GM21825 (cell line): ENCODE measurements at regions not wholly inside any gene's neighbourhood (a gene's known extent, or its start where the extent isn't known, plus 50 kb on each side); places are given as distances from the start of the nearest gene placed in this dataset.

Experiments
- ATAC-seq: cut with Tn5 transposase; IDR thresholded peaks from one replicate; pipeline ENCODE4 v1.9.1; 2021; ENCODE audit warnings: mild to moderate bottlenecking, moderate library complexity; ENCODE audit not compliant: unreplicated experiment

DNA sequence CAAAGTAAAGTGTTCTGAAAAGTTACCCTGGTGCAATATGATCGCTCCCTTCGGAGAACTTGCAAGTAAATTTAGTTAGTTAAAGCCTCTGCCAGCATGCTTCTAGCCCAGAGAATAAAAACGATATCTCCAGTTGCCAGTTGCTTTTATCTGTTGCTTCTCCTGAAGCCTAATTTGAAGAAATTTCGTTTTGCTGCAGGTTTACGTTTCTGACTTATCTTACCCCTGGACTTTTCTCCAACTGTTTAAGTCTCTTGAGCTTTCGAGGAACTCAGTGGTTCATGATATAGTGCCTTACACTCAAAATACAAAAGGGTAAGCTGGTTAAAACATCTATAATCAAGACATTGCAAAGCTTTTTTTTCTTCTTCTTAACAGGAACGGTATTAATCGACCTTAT lies 131.1 kb downstream of the FAM161A start:
- ATAC-seq = no peak

DNA sequence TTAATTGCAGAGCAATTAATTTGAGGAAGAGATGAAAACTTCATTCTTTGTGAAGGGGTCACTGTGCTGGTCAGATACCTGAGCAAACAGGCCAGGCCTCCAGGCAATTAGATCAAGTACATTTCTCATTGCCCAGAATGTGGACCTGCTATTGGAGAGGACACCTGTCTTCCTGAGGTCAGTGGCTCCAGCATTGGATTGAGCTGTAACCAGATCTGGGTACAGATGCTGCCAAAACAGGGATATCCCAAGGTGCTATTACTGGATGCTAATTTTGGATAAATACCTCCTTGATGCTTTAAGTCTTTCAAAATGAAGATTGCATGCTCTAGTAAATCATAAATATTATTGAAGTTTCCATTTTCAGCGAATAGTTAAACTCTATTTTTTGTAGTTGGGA lies 131.5 kb downstream of the FAM161A start:
- no peak for ATAC-seq

DNA sequence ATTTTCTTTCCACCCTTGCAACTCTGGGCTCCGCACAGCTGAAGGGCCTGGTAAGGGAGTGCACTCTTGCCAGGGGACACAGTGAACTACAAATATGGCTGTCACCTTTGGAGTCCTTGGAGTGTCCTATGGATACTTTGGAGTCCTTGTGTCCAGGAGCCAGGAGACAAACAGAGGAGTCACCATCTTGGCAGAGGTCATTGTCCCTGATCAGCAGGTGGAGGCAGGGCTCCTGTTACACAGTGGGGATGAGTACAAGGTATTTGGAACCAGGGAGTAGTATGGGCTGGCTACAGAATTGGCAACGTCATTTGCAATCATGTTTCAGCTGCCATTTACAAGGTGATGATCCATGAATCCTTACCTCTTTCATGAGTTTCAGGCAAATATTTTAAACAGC lies 132.5 kb downstream of the FAM161A start:
- ATAC-seq = no peak

DNA sequence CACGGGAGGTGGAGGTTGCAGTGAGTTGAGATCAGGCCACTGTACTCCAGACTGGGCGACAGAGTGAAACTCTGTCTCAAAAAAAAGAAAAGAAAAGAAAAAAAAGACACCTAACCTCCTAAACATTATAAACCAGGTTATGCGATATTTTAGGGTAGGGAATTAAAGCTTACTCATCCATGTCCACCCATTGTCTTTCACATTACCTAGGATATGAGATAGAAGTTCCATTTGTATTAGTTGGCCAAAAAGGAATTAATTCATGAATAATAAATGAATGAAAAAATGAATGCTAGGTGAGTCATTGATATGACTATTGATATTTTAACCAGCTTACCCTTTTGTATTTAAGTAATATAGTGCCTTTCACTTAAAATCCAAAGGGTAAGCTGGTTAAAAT lies 132.9 kb downstream of the FAM161A start:
- ATAC-seq = no peak

DNA sequence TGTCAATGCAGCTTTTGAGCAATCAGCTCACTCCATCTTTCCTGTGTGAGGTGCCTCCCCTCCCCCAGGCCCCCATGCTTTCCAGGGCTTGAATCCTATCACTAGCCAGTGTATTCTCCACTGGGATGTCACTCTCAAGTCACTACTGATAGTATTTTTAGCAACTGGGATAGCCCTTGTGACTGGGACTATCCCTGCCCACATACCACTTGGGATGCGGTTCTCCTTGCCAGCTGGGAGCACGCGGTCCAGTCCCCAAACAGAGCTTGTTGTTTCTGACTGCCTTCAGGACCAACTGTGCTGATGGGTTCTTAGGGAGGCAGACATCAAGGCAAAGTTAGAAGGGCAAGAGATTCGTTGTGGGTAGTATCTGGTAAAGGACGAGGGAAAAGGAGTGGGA lies 134.9 kb downstream of the FAM161A start:
- no peak for ATAC-seq

DNA sequence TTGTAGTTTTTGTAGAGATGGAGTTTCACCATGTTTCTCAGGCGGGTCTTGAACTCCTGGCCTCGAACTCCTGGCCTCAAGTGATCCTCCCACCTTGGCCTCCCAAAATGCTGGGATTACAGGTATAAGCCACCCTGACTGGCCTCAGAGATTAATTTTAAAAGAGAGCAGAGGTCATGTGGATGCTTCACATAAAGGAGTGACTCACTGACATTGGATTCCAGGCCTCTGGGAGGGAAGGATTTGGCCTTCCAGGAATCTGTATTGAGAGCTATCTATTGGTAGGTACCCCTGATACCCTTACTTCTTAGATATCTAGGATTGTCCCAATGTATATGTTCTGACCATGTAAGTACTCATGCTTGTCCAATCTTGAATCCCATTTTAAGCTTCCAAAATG lies 138.4 kb downstream of the FAM161A start:
- ATAC-seq = no peak

DNA sequence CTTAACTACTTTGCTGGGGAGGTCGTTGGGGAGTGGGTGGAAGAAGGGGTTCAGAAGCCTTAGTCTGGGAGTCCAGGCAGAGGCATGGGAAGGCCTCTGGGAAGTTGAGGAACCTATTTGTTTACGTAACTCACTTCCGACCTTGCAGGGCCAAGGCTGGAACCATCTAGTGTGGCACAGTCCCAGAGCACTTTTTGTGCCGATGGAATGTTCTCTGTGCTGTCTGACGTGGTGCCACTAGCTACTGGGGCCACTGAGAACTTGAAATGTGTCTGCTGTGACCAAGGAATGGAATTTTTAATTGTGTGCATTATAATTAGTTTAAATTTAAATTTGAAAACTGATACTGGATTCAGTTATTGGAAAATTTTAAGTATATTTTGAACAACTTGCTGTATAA lies 139.7 kb downstream of the FAM161A start:
- no peak for ATAC-seq

DNA sequence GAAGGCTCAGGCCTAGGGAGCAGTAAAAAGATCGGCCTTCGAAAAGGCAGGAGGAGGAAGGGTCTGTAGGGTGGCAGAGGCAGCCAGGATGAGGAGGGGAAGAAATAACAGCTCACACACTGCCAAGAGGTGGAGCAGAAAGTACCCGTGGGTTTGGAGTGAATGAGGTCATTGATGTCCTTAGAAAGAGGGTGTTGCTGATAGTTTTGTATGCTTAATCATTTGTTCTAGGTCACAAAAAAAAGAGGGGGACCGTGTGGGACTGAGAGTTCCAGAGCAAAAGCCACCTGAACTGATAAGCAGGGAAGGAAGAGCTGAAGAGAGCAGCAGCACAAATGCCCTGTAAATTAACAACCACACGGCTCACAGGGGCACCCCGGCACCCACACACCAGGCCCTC lies 140.4 kb downstream of the FAM161A start:
- no peak for ATAC-seq

DNA sequence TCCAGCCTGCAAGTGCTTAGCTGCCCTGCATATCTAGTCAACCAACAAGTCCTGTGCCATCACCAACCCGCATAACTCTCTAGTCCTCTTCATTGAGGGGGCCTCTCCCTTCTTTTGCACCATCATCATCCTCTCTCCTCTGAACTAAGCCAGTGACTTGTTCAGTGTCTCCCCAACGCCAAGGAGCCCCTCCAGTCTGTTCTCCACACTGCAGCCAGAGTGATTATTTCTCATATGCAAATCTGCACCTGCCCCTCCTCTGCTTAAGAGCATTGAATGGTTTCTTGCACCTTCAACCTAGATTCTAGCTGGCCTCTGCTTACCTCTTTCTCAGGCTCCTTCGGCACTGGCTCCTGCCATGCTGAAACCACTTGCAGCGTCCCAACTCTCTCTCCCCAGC lies 141.8 kb downstream of the FAM161A start:
- no peak for ATAC-seq

DNA sequence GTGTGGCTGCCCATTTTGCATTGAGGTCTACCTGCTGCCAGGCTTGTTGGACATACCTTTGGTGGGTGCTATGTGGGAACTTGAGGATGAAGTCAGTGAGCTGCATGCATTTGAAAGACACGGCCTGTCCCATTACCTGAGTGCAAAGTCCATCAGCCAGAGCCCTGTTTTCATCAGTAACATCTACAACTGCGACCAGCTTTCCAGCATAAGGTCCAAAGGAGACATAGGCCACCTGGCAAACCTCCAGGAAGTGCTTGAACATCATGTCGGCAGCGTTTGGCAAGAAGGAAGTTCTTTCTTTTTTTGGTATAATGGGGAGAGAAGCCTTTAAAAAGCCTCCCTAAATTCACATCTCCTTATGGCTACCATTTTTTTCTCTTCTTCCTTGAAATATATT lies 143.1 kb downstream of the FAM161A start:
- no peak for ATAC-seq

DNA sequence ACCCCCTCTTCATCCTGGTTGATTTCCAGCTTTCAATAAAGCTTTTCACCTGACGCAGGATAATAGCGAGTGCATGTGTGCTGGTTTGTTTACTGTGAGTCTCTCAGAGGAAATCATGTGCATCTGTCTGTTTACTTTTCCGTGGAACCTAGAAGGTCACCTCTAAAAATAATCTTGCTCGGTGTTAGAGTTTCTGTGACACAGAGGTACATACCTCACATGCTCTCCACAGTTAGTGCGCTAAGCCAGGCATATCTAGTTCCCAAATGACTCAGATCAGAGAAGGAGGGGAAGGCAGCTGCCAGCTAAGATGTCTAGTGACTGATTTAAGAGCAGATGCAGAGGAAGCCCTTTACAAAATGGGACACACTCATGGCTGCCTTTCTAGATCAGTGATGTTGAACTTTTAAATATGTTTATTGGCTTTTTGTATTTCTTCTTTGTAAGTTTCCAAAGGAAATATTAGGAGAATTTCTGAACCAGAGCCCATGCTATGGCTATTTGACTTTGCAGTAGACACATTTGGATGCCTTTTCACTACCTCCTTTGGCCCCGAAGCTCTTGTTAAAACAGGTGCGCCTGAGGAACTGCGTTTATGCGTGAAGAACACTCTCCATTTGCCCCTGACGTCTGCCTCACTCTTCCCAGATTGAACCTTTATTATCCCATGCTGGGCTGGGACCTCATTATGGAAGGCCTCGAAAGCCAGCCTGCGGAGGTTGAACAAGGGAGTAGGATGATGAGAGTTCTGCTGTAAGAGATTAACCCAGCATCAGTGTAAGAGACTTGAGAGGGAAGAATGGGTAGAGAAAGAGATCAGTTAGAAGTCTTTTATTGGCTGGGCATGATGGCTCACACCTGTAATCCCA lies 145.6 kb downstream of the FAM161A start:
- peak; percentile 99 for ATAC-seq

DNA sequence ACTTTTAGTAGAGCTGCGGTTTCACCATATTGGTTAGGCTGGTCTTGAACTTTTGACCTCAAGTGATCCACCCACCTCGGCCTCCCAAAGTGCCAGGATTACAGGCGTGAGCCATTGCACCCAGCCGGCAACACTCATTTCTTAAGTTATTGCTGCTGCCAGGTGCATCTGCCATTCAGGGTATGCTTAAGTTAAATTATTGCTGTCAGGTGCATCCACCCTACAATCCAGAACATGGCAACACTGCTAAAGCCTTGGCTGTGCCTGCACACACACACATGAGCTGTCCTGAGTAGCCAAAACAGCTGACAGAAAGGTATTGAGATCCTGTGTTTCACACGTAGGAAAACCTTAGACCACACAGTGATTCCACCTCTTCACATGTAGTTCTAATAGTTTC lies 148.2 kb downstream of the FAM161A start:
- no peak for ATAC-seq

DNA sequence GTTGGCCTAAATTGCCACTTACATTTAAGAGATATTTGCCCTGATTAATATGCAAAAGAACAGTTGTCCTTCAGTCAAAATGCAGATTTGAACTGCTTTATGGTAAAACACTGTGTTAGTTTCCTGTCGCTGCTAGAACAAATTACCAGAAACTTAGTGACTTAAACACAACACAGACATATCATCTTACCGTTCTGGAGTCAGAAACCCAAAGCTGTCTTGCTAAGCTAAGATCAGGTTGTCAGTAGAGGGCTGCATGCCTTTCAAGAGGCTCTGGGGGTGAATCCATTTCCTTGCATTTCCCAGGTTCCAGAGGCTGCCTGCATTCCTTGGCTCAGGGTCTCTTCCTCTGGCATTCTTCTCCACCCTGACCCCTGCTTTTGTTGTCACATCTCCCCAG lies 149.5 kb downstream of the FAM161A start:
- no peak for ATAC-seq

DNA sequence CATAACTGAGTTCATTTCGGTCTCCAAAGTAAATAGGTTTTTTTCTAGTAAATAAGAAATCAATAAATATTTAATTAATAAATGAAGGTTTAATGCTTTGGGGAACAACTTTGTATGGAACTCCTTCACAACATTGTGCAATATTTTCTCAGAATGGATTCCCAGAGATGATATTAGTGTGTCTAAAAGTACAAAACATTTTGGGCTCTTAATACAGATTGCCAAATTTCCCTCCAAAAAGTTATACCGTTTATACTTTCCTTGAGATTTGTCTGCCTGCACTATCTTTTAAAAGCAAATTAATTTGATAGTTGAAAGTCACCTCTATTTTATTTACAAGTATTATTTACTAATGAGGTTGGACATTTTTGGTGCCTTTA lies 151.8 kb downstream of the FAM161A start:
- no peak for ATAC-seq

DNA sequence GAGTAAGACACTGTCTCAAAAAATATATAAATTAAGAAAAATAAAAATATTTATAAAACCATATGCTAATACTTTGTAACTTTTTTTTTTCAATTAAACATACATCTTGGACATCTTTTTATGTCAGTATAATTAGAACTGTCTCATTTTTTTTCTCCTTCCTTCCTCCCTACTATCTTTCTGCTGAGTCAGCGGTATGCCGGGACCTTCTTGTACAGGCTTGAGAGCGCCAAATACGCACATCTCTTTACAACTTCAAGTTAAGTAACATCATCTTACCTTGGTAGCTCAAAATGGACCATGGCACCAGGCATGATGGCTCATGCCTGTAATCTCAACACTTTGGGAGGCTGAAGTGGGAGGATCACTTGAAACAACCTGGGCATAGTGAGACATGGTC lies 153.4 kb downstream of the FAM161A start:
- no peak for ATAC-seq

DNA sequence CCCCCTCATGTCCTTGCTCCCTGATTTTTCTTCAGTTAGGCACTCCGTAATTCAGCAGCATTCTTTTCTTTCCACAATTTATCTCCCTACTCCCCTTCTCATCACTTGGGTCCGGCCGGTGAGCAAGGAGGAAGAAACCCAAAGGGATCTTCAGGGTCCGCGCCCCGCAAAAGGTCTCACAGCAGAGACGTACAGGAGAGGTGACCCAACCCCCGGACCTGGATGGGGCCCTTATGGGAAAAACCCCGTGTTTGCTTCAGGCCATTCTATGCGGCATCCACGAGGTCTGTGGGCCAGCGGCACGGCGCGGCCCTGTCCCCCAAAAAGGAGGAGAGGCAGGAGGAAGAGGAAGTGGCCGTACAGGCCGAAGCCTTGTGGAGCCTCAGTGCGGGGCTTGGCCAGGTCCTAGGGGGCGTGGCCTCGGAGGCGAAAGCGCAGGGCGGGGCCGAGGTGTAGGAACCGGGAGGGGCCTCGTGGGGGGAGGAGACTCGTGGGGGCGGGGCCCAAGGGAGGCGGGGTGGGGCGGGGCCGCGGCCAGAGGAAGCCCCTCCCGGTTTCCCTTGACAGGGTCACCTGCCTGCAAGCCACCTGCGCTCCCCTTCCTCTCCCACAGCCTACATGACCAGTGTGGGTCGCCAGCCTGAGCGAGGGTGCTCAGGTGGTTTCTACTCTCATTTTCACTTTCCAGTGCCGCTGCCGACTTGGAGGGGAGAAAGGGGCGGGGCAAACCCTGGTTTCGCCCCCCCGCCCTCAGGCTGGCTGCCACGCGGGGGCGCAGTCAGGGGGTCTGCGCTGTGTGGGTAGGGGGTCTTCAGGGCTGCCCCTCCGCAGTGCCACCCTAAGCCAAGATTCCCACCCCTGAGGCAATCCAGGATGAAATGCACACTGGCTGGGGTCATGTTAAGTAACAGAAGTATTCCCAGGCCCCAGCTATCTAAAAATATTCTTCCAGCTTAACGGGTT lies 156.4 kb upstream of the XPO1 start:
- peak; percentile 96 for ATAC-seq

DNA sequence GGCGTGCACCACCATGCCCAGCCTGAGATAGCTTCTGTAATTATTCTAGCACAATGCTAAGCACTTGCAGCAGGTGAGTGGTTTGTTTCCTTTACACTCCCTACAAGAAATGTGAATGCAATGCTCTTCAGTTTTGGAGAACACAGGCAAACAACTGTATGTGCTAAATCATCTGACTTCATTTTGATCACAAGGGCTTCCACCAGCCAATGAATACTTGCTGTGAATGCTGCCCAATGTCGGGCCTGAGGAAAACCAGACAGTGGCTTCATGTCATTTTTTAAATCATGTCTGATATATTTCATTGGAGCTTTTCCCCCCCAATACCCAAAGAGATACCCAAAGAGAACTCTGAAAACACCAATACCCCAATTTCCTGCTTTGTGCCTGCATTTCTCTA lies 155.6 kb upstream of the XPO1 start:
- no peak for ATAC-seq

DNA sequence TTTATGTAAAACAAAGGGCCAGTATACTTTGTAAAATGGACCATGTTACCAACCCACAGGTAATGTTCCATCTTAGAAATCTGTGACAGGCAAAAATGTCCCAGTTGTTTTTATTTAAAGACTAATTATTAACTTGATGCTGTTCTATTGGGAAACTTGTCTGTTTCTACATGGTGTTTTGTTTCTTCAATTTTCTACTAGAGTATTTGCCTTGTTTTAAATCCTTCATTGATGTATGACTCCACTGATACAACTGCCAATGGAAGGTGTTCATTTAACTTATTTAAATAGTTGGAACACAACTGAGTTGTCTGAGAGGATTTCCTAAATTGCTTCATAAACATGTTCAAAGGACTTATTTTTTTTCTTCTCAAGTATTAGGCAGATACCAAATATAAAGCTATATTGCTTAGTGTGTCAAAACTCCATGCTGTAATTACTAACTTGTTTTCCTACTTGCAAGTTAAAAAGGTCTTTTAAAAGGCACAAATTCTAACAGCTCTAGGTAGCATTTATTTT lies 152.0 kb upstream of the XPO1 start:
- ATAC-seq = no peak

DNA sequence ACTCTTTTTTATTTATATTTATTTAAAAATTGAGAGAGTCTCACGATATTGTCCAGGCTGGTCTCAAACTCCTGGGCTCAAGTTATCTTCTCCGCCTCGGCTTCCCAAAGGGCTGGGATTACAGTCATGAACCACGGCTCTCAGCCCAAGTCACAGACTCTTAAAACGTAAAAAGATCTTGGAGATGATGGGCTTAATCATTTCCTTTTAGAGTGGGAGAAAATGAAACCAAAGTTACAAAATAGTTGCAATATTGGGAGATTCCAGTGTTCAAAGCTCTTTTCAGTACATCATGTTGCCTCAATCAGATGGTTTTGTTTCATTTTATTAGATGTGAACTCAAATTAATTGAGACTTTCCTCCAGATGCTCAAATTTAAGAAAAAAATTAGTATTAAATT lies 151.4 kb upstream of the XPO1 start:
- no peak for ATAC-seq

DNA sequence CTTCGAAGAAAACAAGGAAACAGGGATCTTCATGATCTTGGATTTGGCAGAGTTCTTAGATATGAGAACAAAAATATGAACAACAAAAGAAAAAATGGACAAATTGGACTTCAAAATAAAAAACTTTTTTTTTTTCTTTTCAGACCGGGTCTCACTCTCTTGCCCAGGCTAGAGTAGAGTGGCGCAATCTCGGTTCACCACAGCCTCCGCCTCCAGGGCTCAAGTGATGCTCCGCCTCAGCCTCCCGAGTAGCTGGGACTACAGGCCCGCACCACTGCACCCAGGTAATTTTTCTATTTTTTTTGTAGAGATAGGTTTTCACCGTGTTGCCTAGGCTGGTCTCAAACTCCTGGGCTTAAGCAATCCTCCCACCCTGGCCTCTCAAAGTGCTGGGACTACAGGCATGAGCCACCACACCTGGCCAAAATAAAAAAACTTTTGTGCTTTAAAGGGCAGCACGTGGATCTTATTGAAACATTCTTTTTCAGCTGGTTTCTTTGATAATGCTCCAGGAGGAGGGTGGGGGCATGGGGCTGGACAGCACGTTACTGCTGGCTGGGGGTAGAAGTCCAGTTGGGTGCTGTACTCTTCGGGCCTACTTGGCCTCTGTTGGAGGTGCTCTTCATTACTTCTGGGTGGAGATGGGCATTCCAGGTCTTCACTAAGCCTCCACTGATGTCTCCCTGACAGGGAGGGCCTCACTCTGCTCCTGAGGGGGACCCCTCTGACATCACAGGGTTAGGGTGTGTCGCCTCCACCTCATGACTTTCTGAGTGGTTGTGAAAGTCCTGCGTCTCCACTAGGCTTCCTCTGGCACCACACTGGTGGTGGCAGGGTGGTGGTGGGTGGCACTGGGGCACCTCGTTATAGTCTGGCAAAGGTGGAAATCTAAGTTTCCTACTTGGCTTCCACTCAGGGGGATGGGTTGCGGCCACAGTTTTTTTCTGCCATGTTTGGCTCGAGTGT lies 150.5 kb upstream of the XPO1 start:
- no peak for ATAC-seq

DNA sequence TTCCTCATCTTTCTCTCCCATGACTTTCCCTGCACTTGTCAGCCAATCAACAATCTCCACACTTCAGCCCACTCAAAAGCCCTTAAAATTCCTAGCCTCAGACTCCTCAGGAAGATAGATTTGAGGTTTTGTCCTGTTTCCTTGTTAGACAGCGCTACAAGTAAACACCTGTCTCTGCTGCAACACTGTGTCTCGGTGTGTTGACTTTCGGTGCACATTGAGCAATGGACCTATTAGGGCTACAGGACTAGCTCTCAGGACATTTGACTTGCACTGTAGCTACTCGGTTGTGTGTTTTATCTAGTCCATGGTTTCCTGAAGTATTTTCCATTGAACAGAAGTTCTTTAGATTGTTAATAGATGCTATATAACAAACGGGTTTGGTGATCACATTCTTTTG lies 140.9 kb upstream of the XPO1 start:
- no peak for ATAC-seq
